Activated CD4-positive, alpha-beta T cell treated with anti-CD3 and anti-CD28 coated beads, Interleukin-2, amount 10 ng/mL, durations not matched to agents 7 days and 5 days (primary cell): ENCODE measurements at regions not wholly inside any gene's neighbourhood (a gene's known extent, or its start where the extent isn't known, plus 50 kb on each side); places are given as distances from the start of the nearest gene placed in this dataset.

Source experiments
- CTCF ChIA-PET: fragments of 350-600 bp; sonication (Branson Sonifier 250); formaldehyde crosslinking; loops from one replicate; lab custom pipeline; 2021; ENCODE audit warnings: antibody characterized with exemption; lab: Charles Lee
- POLR2A ChIA-PET: fragments of 350-600 bp; sonication (Branson Sonifier 250); formaldehyde crosslinking; loops from one replicate; lab custom pipeline; 2021; ENCODE audit warnings: antibody characterized with exemption; lab: Charles Lee
- DNase-seq: peaks from one replicate; pipeline ENCODE4 v3.0.0-alpha.2; 2020
- H3K27ac Mint-ChIP-seq: one replicate; pipeline ENCODE4 v1.8.0; 2021; ENCODE audit warnings: mild to moderate bottlenecking, moderate library complexity, mixed read lengths
- H3K27me3 Mint-ChIP-seq: one replicate; pipeline ENCODE4 v1.8.0; 2021; ENCODE audit warnings: mixed read lengths
- H3K36me3 Mint-ChIP-seq: one replicate; pipeline ENCODE4 v1.8.0; 2021; ENCODE audit warnings: low read depth, mixed read lengths
- H3K4me1 Mint-ChIP-seq: one replicate; pipeline ENCODE4 v1.8.0; 2021; ENCODE audit warnings: mixed read lengths
- H3K4me3 Mint-ChIP-seq: one replicate; pipeline ENCODE4 v1.8.0; 2021; ENCODE audit warnings: mild to moderate bottlenecking, moderate library complexity, mixed read lengths
- H3K9me3 Mint-ChIP-seq: one replicate; pipeline ENCODE4 v1.8.0; 2021; ENCODE audit warnings: mixed read lengths

GRCh38 chr16:82358606-82359221 lies 188.7 kb upstream of the MPHOSPH6 start:
- H3K36me3 Mint-ChIP-seq = no peaks in the 10 kb centered on the region
- CTCF ChIA-PET = no interaction called here
- no peaks in the 10 kb centered on the region for H3K9me3 Mint-ChIP-seq
- POLR2A ChIA-PET = no interaction called here
- H3K4me1 Mint-ChIP-seq = no peaks in the 10 kb centered on the region
- peaks cover 2% of the 10 kb centered on the region for H3K27me3 Mint-ChIP-seq
- H3K4me3 Mint-ChIP-seq = no peak overlapping the region
- no peak overlapping the region for H3K27ac Mint-ChIP-seq
- DNase-seq = no peak

GRCh38 chr16:82358161-82358560 lies 188.1 kb upstream of the MPHOSPH6 start:
- Mint-ChIP-seq H3K36me3 (no peaks in the 10 kb centered on the region), H3K4me1 (no peaks in the 10 kb centered on the region)
- POLR2A ChIA-PET = no interaction called here

DNA sequence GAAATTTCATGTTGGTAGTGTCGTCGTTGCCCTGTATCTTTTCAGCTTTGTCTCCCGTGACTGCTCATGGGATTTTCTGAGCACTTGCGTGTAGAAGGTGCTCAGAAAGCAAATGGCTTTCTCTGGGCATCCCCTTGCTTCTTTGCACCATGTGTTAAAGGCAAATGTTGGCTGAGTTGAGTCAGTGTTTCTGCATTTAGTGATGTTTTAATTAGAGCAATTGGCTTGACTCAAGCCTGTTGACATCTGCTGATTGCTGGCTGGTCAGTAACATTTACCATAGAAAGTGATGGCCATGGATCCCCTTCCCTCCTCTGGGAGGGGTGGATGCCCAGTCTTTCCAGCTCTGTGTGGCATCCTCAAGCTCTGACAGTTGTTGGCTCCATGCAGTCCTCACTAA lies 187.2 kb upstream of the MPHOSPH6 start:
- Mint-ChIP-seq H3K9me3 (no peaks in the 10 kb centered on the region), H3K4me3 (no peak overlapping the region), H3K36me3 (no peaks in the 10 kb centered on the region), H3K4me1 (no peaks in the 10 kb centered on the region), H3K27ac (no peak overlapping the region), H3K27me3 (no peaks in the 10 kb centered on the region)
- DNase-seq = no peak
- CTCF ChIA-PET = interaction anchor here (1.1 kb wide), 1 partner anchor 9 kb away, joined by 3 read pairs; no protein-coding TSS in a partner anchor
- POLR2A ChIA-PET = no interaction called here

More at GRCh38 chr16:82358161-82358560, 188.1 kb upstream of the MPHOSPH6 start:
- DNase-seq = no peak
- no peak overlapping the region for H3K27ac Mint-ChIP-seq
- H3K27me3 Mint-ChIP-seq = no peaks in the 10 kb centered on the region
- CTCF ChIA-PET = interaction anchor here (1.1 kb wide), 1 partner anchor 10 kb away, joined by 3 read pairs; no protein-coding TSS in a partner anchor
- no peak overlapping the region for H3K4me3 Mint-ChIP-seq
- no peaks in the 10 kb centered on the region for H3K9me3 Mint-ChIP-seq

- POLR2A ChIA-PET = no interaction called here
- H3K9me3 Mint-ChIP-seq = no peaks in the 10 kb centered on the region
- DNase-seq = no peak
- H3K27me3 Mint-ChIP-seq = no peaks in the 10 kb centered on the region
- CTCF ChIA-PET = interaction anchor here (1.6 kb wide), 1 partner anchor 9 kb away, joined by 4 read pairs; no protein-coding TSS in a partner anchor
- H3K4me1 Mint-ChIP-seq = no peaks in the 10 kb centered on the region
- no peak overlapping the region for H3K27ac Mint-ChIP-seq
- H3K36me3 Mint-ChIP-seq = no peaks in the 10 kb centered on the region
- H3K4me3 Mint-ChIP-seq = no peak overlapping the region
These were observed 180.5 kb upstream of the MPHOSPH6 start for GRCh38 chr16:82350560-82350959.

DNA sequence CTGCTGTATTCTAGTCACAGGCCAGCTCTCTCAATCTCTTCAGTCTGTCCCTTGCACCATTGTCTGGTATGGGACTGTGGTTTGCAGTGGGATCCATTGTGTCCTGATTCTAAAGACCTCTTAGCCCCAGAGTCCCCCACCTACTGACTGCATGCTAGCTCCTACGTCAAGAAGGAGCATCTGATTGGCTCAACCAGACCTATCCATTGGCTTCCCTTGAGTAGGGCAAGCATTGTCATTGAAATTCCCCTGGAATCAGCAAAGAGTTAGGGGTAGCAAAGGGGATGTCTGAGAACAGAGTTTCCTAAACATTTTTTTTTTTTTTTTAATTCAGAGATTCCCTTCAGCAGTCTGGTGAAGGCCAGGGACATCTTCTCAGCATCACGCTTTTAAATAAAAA lies 175.3 kb upstream of the MPHOSPH6 start:
- H3K27me3 Mint-ChIP-seq = no peaks in the 10 kb centered on the region
- CTCF ChIA-PET = interaction anchor here (0.5 kb wide), 1 partner anchor 966 kb away, joined by 3 read pairs; no protein-coding TSS in a partner anchor
- no peaks in the 10 kb centered on the region for H3K36me3 Mint-ChIP-seq
- no peaks in the 10 kb centered on the region for H3K4me1 Mint-ChIP-seq
- no peak overlapping the region for H3K4me3 Mint-ChIP-seq
- no peaks in the 10 kb centered on the region for H3K9me3 Mint-ChIP-seq
- POLR2A ChIA-PET = no interaction called here
- H3K27ac Mint-ChIP-seq = no peak overlapping the region
- DNase-seq = no peak

DNA sequence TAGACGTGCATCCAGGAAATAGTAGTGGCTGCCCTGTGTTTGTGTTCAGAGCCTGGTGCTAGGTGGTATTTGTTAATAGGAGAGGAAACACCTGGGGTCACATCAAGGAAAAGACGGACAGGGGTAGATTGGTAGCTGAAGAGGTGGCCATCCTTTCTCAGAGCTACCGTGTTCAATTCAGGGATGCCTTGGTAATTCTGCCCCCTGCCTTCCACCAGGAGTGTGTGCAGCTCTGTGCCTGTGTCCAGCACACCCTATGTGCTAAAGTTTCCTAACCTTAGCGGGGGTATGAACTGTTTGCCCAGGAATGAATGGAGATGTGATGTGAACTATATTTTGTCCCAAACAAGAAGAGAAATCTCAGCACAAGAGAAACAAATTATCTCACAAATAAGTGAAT lies 174.1 kb upstream of the MPHOSPH6 start:
- no peak overlapping the region for H3K4me3 Mint-ChIP-seq
- ChIA-PET CTCF (no interaction called here), POLR2A (no interaction called here)
- H3K4me1 Mint-ChIP-seq = no peaks in the 10 kb centered on the region
- DNase-seq = no peak
- H3K27me3 Mint-ChIP-seq = peaks cover 2% of the 10 kb centered on the region
- H3K27ac Mint-ChIP-seq = no peak overlapping the region
- H3K9me3 Mint-ChIP-seq = no peaks in the 10 kb centered on the region
- H3K36me3 Mint-ChIP-seq = no peaks in the 10 kb centered on the region

DNA sequence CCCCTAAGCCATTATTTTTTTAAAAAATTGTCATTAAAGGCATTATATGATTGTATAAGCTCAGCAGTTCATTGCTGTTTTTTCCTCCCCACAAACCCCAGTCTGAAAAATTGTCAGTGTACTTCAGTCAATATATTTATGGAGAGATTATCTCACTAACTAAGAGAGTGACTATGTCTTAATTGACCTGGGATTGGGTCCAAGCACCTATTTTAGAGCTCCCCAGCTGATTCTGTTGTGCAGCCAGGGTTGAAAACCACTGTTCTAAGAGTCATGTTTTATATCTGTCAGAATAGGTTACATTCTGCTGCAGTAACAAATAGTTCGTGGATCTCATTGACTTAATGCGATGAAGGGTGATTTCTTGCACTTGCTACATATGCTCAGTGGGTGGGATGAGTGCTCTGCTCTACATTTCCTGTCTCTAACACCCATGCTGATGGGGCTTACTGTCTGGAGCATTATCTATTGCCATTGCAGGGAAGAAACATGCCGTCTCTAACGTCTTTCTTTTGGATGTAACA lies 171.2 kb upstream of the MPHOSPH6 start:
- Mint-ChIP-seq H3K27ac (no peak overlapping the region), H3K27me3 (peaks cover 4% of the 10 kb centered on the region), H3K9me3 (no peaks in the 10 kb centered on the region), H3K36me3 (no peaks in the 10 kb centered on the region), H3K4me3 (no peak overlapping the region), H3K4me1 (no peaks in the 10 kb centered on the region)
- ChIA-PET CTCF (interaction anchor here (1.0 kb wide), 1 partner anchor 9 kb away, joined by 4 read pairs; no protein-coding TSS in a partner anchor), POLR2A (no interaction called here)
- no peak for DNase-seq

DNA sequence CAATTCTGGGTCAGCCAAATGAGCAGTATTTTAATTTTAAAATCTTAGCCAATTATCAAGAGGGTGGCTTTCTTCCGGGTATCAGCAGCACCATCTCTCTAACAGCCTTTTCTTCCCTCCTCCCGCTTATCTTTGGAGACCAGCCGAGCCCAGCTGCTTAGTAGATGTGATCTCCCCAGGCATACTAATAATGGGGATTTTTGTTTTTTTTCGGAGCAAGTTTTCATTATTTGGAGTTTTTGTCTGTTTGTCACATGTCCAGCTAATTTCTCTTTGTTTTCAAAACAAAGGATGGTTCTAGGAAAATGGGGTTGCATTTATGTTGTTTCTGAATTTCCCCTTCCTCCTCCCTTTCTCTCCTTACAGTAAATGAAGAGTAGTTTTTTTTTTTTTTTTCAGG lies 170.5 kb upstream of the MPHOSPH6 start:
- ChIA-PET POLR2A (no interaction called here), CTCF (no interaction called here)
- Mint-ChIP-seq H3K4me1 (no peaks in the 10 kb centered on the region), H3K4me3 (no peak overlapping the region), H3K27ac (no peak overlapping the region), H3K27me3 (peaks cover 4% of the 10 kb centered on the region), H3K9me3 (no peaks in the 10 kb centered on the region), H3K36me3 (no peaks in the 10 kb centered on the region)
- DNase-seq = no peak

DNA sequence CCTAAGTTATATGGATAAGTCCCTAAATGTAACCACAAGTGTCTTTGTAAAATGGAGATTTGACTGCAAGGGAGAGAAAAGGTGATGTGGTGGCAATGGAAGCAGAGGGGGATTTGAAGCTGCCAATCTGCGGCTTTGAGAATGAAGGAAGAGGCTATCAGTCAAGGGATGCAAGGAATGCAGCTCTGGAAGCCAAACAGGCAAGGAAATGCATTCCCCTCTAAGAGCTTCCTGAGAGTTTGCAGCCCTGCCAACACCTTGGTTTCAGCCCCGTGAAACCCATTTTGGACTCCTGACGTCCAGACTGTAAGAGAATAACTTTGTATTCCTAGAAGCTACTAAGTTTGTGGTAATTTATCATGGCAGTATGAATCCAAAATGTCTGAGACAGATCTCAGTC lies 167.3 kb upstream of the MPHOSPH6 start:
- ChIA-PET CTCF (interaction anchor here (0.6 kb wide), 1 partner anchor 260 kb away, joined by 3 read pairs; no protein-coding TSS in a partner anchor), POLR2A (no interaction called here)
- Mint-ChIP-seq H3K36me3 (no peaks in the 10 kb centered on the region), H3K4me1 (no peaks in the 10 kb centered on the region), H3K9me3 (no peaks in the 10 kb centered on the region), H3K4me3 (no peak overlapping the region), H3K27me3 (peaks cover 4% of the 10 kb centered on the region), H3K27ac (no peak overlapping the region)
- DNase-seq = no peak

GRCh38 chr16:82331974-82332750 lies 162.1 kb upstream of the MPHOSPH6 start:
- CTCF ChIA-PET = no interaction called here
- Mint-ChIP-seq H3K36me3 (no peaks in the 10 kb centered on the region), H3K4me3 (no peak overlapping the region), H3K9me3 (no peaks in the 10 kb centered on the region), H3K27ac (no peak overlapping the region), H3K4me1 (no peaks in the 10 kb centered on the region), H3K27me3 (no peaks in the 10 kb centered on the region)
- DNase-seq = no peak
- POLR2A ChIA-PET = no interaction called here

GRCh38 chr16:82331397-82331796 lies 161.4 kb upstream of the MPHOSPH6 start:
- Mint-ChIP-seq H3K27me3 (no peaks in the 10 kb centered on the region), H3K4me1 (no peaks in the 10 kb centered on the region), H3K27ac (no peak overlapping the region), H3K9me3 (no peaks in the 10 kb centered on the region), H3K36me3 (no peaks in the 10 kb centered on the region), H3K4me3 (no peak overlapping the region)
- ChIA-PET CTCF (no interaction called here), POLR2A (no interaction called here)
- DNase-seq = no peak

DNA sequence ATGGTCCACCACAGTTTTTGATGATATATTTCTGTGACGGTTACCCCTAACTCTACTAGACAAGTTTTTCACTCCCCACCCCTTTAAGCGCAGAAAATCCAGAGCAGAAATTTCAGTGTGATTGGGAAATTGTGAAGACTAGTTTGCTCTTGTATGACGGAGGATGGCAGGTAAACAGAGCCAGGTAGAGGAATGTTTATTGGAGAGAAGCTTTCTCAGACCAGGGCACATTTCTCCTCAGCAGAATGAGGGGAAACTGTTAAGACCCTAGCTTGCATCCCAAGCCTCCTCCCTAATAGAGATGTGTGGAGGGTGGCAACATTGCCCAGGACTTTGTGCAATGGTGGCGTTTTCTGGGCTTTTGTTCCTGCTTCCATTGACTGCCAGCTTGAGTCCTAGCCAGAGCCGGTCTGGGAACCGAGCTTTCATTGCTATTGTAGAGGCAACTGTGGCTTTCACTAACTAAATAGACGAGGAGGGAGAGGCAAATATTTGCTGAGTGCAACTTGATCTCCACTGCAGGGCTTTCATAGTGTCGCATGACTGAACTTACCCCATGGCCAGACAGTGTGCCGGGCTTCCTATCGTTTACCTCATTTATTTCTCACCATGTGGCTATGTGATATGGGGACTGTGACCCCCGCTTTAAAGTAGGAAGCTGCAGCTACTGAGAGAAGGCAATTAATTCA lies 159.6 kb upstream of the MPHOSPH6 start:
- H3K27me3 Mint-ChIP-seq = no peaks in the 10 kb centered on the region
- H3K27ac Mint-ChIP-seq = no peak overlapping the region
- H3K9me3 Mint-ChIP-seq = no peaks in the 10 kb centered on the region
- H3K4me1 Mint-ChIP-seq = no peaks in the 10 kb centered on the region
- H3K4me3 Mint-ChIP-seq = no peak overlapping the region
- no peak for DNase-seq
- H3K36me3 Mint-ChIP-seq = no peaks in the 10 kb centered on the region
- ChIA-PET POLR2A (no interaction called here), CTCF (interaction anchor here (1.0 kb wide), 1 partner anchor 51 kb away, joined by 3 read pairs; no protein-coding TSS in a partner anchor)
